HEK293 (cell line): ENCODE measurements at regions not wholly inside any gene's neighbourhood (a gene's known extent, or its start where the extent isn't known, plus 50 kb on each side); places are given as distances from the start of the nearest gene placed in this dataset.

Experiments used
- CTCF ChIA-PET: fragments of 350-600 bp; formaldehyde crosslinking; extraction: SDS; loops from one replicate; lab custom pipeline; 2021; ENCODE audit warnings: antibody characterized with exemption; lab: Yijun Ruan, JAX
- POLR2A ChIA-PET: fragments of 300-600 bp; formaldehyde crosslinking; extraction: SDS; loops from one replicate; lab custom pipeline; 2020; ENCODE audit warnings: antibody characterized with exemption, inconsistent platforms; lab: Yijun Ruan, JAX
- H3K27ac ChIP-seq: fragments of 200-500 bp; sonication (Bioruptor generic); 2 replicates; pipeline ENCODE4 v1.5.1; 2014; ENCODE audit warnings: low read depth, low read length, control low read depth, inconsistent platforms; ENCODE audit errors: extremely low read depth
- H3K36me3 ChIP-seq, 2 experiments: fragments of 200-500 bp in 1 of 2; sonication (Bioruptor generic) in 1 of 2; 1 replicate in 1 of 2; 2 replicates in 1 of 2; pipeline ENCODE4 v1.5.1; 2014 to 2017; ENCODE audit warnings: inconsistent platforms in 2 of 2, low read length in 2 of 2; ENCODE audit not compliant: control insufficient read depth in 2 of 2, insufficient read depth in 1 of 2
- H3K4me1 ChIP-seq: fragments of 200-500 bp; sonication (Bioruptor generic); 2 replicates; pipeline ENCODE4 v1.5.1; 2014; ENCODE audit warnings: mild to moderate bottlenecking, low read length, inconsistent platforms; ENCODE audit not compliant: control insufficient read depth, insufficient read depth
- H3K4me3 ChIP-seq: 2 replicates; pipeline ENCODE4 v1.5.1; 2011; ENCODE audit warnings: low read depth, mild to moderate bottlenecking, control low read depth, low read length, moderate library complexity
- H3K9me3 ChIP-seq: fragments of 200-500 bp; sonication (Bioruptor generic); 2 replicates; pipeline ENCODE4 v1.5.1; 2014; ENCODE audit warnings: low read depth, low read length, inconsistent platforms; ENCODE audit not compliant: control insufficient read depth, insufficient read depth
- CTCF ChIP-seq: fragments of 450-650 bp; formaldehyde crosslinking; IDR thresholded peaks from 2 replicates; pipeline ENCODE4 v1.5.1; 2016; ENCODE audit warnings: missing biosample characterization, missing genetic modification characterization
- KLF8 ChIP-seq: fragments of 450-650 bp; formaldehyde crosslinking; IDR thresholded peaks from 2 replicates; pipeline ENCODE4 v1.5.1; 2016; ENCODE audit warnings: missing biosample characterization, missing genetic modification characterization
- KLF9 ChIP-seq: fragments of 450-650 bp; formaldehyde crosslinking; IDR thresholded peaks from 2 replicates; pipeline ENCODE4 v1.5.1; 2016; ENCODE audit warnings: missing biosample characterization, missing genetic modification characterization, low read depth
- MYNN ChIP-seq: fragments of 450-650 bp; formaldehyde crosslinking; IDR thresholded peaks from 2 replicates; pipeline ENCODE4 v1.5.1; 2016; ENCODE audit warnings: missing biosample characterization, missing genetic modification characterization, borderline replicate concordance
- PRDM4 ChIP-seq: fragments of 450-650 bp; formaldehyde crosslinking; IDR thresholded peaks from 2 replicates; pipeline ENCODE4 v1.5.1; 2017; ENCODE audit warnings: missing biosample characterization, missing genetic modification characterization
- SP3 ChIP-seq: fragments of 450-650 bp; formaldehyde crosslinking; IDR thresholded peaks from 2 replicates; pipeline ENCODE4 v1.5.1; 2016; ENCODE audit warnings: missing biosample characterization, missing genetic modification characterization
- SP7 ChIP-seq: fragments of 450-650 bp; formaldehyde crosslinking; IDR thresholded peaks from 2 replicates; pipeline ENCODE4 v1.5.1; 2016; ENCODE audit warnings: missing biosample characterization, missing genetic modification characterization
- ZBTB6 ChIP-seq: fragments of 450-650 bp; formaldehyde crosslinking; IDR thresholded peaks from 2 replicates; pipeline ENCODE4 v1.5.1; 2017; ENCODE audit warnings: missing biosample characterization, missing genetic modification characterization
- ZFP37 ChIP-seq: fragments of 450-650 bp; formaldehyde crosslinking; IDR thresholded peaks from 2 replicates; pipeline ENCODE4 v1.5.1; 2016; ENCODE audit warnings: missing biosample characterization, missing genetic modification characterization
- ZNF174 ChIP-seq: fragments of 450-650 bp; formaldehyde crosslinking; IDR thresholded peaks from 2 replicates; pipeline ENCODE4 v1.5.0; 2017; ENCODE audit warnings: missing biosample characterization, mild to moderate bottlenecking, missing genetic modification characterization
- ZNF18 ChIP-seq: fragments of 450-650 bp; formaldehyde crosslinking; IDR thresholded peaks from 2 replicates; pipeline ENCODE4 v1.5.1; 2016; ENCODE audit warnings: missing biosample characterization, missing genetic modification characterization
- ZNF184 ChIP-seq: fragments of 450-650 bp; IDR thresholded peaks from 2 replicates; pipeline ENCODE4 v1.5.1; 2018; ENCODE audit warnings: missing biosample characterization, mild to moderate bottlenecking, missing genetic modification characterization
- ZNF266 ChIP-seq: fragments of 450-650 bp; formaldehyde crosslinking; IDR thresholded peaks from 2 replicates; pipeline ENCODE4 v1.5.1; 2016; ENCODE audit warnings: missing biosample characterization, missing genetic modification characterization, low read depth
- ZNF311 ChIP-seq: fragments of 450-650 bp; formaldehyde crosslinking; IDR thresholded peaks from 2 replicates; pipeline ENCODE4 v1.5.1; 2017; ENCODE audit warnings: missing biosample characterization, missing genetic modification characterization, borderline replicate concordance
- ZNF513 ChIP-seq: fragments of 450-650 bp; IDR thresholded peaks from 2 replicates; pipeline ENCODE4 v1.5.1; 2018; ENCODE audit warnings: missing biosample characterization, missing genetic modification characterization
- ZNF600 ChIP-seq: fragments of 450-650 bp; formaldehyde crosslinking; IDR thresholded peaks from 2 replicates; pipeline ENCODE4 v1.5.1; 2016; ENCODE audit warnings: missing biosample characterization, missing genetic modification characterization
- ZNF660 ChIP-seq: fragments of 450-650 bp; IDR thresholded peaks from 2 replicates; pipeline ENCODE4 v1.5.1; 2018; ENCODE audit warnings: missing biosample characterization, mild to moderate bottlenecking, missing genetic modification characterization
- ZNF837 ChIP-seq: fragments of 450-650 bp; formaldehyde crosslinking; IDR thresholded peaks from 2 replicates; pipeline ENCODE4 v1.5.1; 2016; ENCODE audit warnings: missing biosample characterization, missing genetic modification characterization

- no peak for TF ChIP-seq ZNF513
- no peak for TF ChIP-seq ZNF311 (tag by site-specific recombination)
- no peak for TF ChIP-seq PRDM4 (tag by site-specific recombination)
- no peak for TF ChIP-seq ZFP37
- no peak for TF ChIP-seq ZNF18
- no peak for TF ChIP-seq ZNF174 (tag by site-specific recombination)
- no peak for TF ChIP-seq SP7
- no peak for TF ChIP-seq SP3
Measured at GRCh38 chr3:67286586-67286985, 288.5 kb downstream of the KBTBD8 start (continued).

GRCh38 chr3:67288466-67289106 is 290.5 kb downstream of the KBTBD8 start:
- CTCF ChIA-PET: no interaction called here
- POLR2A ChIA-PET: no interaction called here

GRCh38 chr3:67289626-67290025 is 291.5 kb downstream of the KBTBD8 start:
- POLR2A ChIA-PET: no interaction called here
- no peak overlapping the region for H3K27ac ChIP-seq
- TF ChIP-seq MYNN (no peak), KLF8 (tag by site-specific recombination) (no peak), ZNF837 (no peak), ZNF184 (tag by site-specific recombination) (no peak), ZNF600 (tag by site-specific recombination) (no peak), ZBTB6 (tag by site-specific recombination) (no peak), ZNF660 (tag by site-specific recombination) (no peak), CTCF (no peak)
- no peaks in the 10 kb centered on the region for H3K9me3 ChIP-seq
- CTCF ChIA-PET: no interaction called here
- H3K4me3 ChIP-seq: no peak overlapping the region
- H3K4me1 ChIP-seq: no peaks in the 10 kb centered on the region
- H3K36me3 ChIP-seq: no peaks in the 10 kb centered on the region

More at GRCh38 chr3:67288466-67289106, 290.5 kb downstream of the KBTBD8 start:
- no peak for TF ChIP-seq ZNF266 (tag by site-specific recombination)
- no peak for TF ChIP-seq KLF9
- no peak overlapping the region for H3K4me3 ChIP-seq
- no peaks in the 10 kb centered on the region for H3K36me3 ChIP-seq
- no peak overlapping the region for H3K27ac ChIP-seq
- no peaks in the 10 kb centered on the region for H3K9me3 ChIP-seq
- no peaks in the 10 kb centered on the region for H3K4me1 ChIP-seq
